ENCODE measurements at regions not wholly inside any gene's neighbourhood (a gene's known extent, or its start where the extent isn't known, plus 50 kb on each side); places are given as distances from the start of the nearest gene placed in this dataset.
"Not testable (repeated sequence)": the region's sequence is repeated elsewhere in the genome, so short reads cannot be mapped to it uniquely, and the experiment has no call there.

GRCh38 chr2:87470381-87471380 is 277.2 kb upstream of the PLGLB2 start:
- H3K36me3 Mint-ChIP-seq (ENCODE audit: insufficient read depth, unreplicated experiment); CTCF ChIA-PET; H3K4me3 Mint-ChIP-seq (ENCODE audit: low read depth, unreplicated experiment); H3K9me3 Mint-ChIP-seq (ENCODE audit: low read depth, unreplicated experiment); BruUV-seq (replicated peaks); H3K27ac Mint-ChIP-seq (ENCODE audit: unreplicated experiment); DNase-seq; intact Hi-C loops (cut with micrococcal nuclease; ENCODE audit: unreplicated experiment); H3K27me3 Mint-ChIP-seq (ENCODE audit: unreplicated experiment); H3K4me1 Mint-ChIP-seq (ENCODE audit: low read depth, unreplicated experiment): not testable (repeated sequence)

GRCh38 chr2:87471478-87471877 is 276.4 kb upstream of the PLGLB2 start:
- CTCF ChIA-PET; BruUV-seq (replicated peaks); intact Hi-C loops (cut with micrococcal nuclease; ENCODE audit: unreplicated experiment); H3K4me3 Mint-ChIP-seq (ENCODE audit: low read depth, unreplicated experiment); H3K27me3 Mint-ChIP-seq (ENCODE audit: unreplicated experiment); H3K27ac Mint-ChIP-seq (ENCODE audit: unreplicated experiment); H3K4me1 Mint-ChIP-seq (ENCODE audit: low read depth, unreplicated experiment); H3K36me3 Mint-ChIP-seq (ENCODE audit: insufficient read depth, unreplicated experiment); H3K9me3 Mint-ChIP-seq (ENCODE audit: low read depth, unreplicated experiment); DNase-seq: not testable (repeated sequence)

GRCh38 chr2:87476223-87476872 is 271.5 kb upstream of the PLGLB2 start:
- BruUV-seq (replicated peaks); CTCF ChIA-PET; H3K27me3 Mint-ChIP-seq (ENCODE audit: unreplicated experiment); H3K9me3 Mint-ChIP-seq (ENCODE audit: low read depth, unreplicated experiment); H3K4me3 Mint-ChIP-seq (ENCODE audit: low read depth, unreplicated experiment); H3K36me3 Mint-ChIP-seq (ENCODE audit: insufficient read depth, unreplicated experiment); intact Hi-C loops (cut with micrococcal nuclease; ENCODE audit: unreplicated experiment); DNase-seq: not testable (repeated sequence)
- peaks cover 10% of the 10 kb centered on the region for H3K4me1 Mint-ChIP-seq (ENCODE audit: low read depth, unreplicated experiment)
- H3K27ac Mint-ChIP-seq (ENCODE audit: unreplicated experiment) = peak overlapping the region; percentile 29

- H3K36me3 Mint-ChIP-seq (ENCODE audit: insufficient read depth, unreplicated experiment); BruUV-seq (replicated peaks); H3K9me3 Mint-ChIP-seq (ENCODE audit: low read depth, unreplicated experiment); H3K27me3 Mint-ChIP-seq (ENCODE audit: unreplicated experiment); H3K4me3 Mint-ChIP-seq (ENCODE audit: low read depth, unreplicated experiment); CTCF ChIA-PET; DNase-seq; intact Hi-C loops (cut with micrococcal nuclease; ENCODE audit: unreplicated experiment): not testable (repeated sequence)
- Mint-ChIP-seq H3K4me1 (ENCODE audit: low read depth, unreplicated experiment) (peaks cover 10% of the 10 kb centered on the region), H3K27ac (ENCODE audit: unreplicated experiment) (peak overlapping the region; percentile 29)
Observed at GRCh38 chr2:87476936-87477335, 271.0 kb upstream of the PLGLB2 start.

DNA sequence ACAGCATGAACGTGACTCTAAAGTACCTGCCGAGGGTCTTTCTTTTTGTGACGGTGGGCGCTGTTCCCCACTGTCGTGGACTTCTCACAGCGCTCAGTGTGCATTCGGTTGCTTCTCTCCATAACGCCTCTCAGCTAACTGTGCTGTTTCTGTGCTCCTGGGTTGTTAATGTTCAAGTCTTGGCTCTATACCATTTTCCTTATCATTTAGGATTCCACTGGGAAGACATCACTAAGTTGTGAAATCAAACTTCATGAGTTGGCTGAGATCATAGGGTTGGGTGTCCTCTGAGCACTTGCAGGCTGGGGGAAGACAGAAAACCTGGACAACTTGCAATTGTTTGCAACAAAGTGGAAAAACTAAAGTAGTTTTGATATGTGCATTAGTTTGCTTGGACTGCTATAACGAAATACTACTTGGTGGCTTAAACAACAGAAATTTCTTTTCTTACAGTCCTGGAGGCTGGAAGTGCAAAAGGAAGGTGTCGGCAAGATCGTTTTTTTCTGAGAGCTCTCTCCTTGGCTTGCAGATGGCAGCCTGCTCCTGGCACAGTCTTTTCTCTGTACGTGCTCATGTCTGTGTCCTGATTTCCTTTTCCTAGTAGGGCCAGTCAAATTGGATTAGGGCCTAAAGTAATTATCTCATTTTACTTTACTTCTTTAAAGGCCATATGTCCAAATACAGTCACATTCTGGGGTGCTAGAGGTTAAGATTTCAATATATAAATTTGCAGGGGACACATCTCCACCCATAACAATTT is 270.0 kb upstream of the PLGLB2 start:
- intact Hi-C loops (cut with micrococcal nuclease; ENCODE audit: unreplicated experiment); H3K27me3 Mint-ChIP-seq (ENCODE audit: unreplicated experiment); H3K36me3 Mint-ChIP-seq (ENCODE audit: insufficient read depth, unreplicated experiment); H3K4me3 Mint-ChIP-seq (ENCODE audit: low read depth, unreplicated experiment); H3K27ac Mint-ChIP-seq (ENCODE audit: unreplicated experiment); CTCF ChIA-PET; DNase-seq; BruUV-seq (replicated peaks); H3K9me3 Mint-ChIP-seq (ENCODE audit: low read depth, unreplicated experiment): not testable (repeated sequence)
- peaks cover 19% of the 10 kb centered on the region for H3K4me1 Mint-ChIP-seq (ENCODE audit: low read depth, unreplicated experiment)

DNA sequence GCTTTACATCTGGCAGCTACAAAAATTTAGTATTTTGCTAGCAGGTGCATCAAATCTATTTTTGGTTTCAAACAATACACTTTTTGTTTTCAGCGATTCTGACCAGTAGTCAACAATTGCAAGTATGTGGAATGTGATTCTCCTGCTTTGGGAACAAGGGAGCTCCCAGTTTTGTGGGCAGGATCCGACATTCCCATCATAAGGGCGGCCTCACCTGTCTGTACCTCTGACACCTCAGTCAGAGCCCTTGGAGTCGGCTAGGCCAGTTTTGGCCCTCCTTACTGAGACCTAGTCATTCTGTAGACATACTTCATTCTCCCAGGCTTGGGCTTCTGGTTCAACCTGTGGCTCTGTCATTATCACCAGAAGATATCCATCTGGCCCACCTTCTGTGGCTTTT is 269.0 kb upstream of the PLGLB2 start:
- H3K27ac Mint-ChIP-seq (ENCODE audit: unreplicated experiment); H3K27me3 Mint-ChIP-seq (ENCODE audit: unreplicated experiment); DNase-seq; H3K9me3 Mint-ChIP-seq (ENCODE audit: low read depth, unreplicated experiment); H3K4me3 Mint-ChIP-seq (ENCODE audit: low read depth, unreplicated experiment); intact Hi-C loops (cut with micrococcal nuclease; ENCODE audit: unreplicated experiment); BruUV-seq (replicated peaks); CTCF ChIA-PET; H3K36me3 Mint-ChIP-seq (ENCODE audit: insufficient read depth, unreplicated experiment): not testable (repeated sequence)
- peaks cover 27% of the 10 kb centered on the region for H3K4me1 Mint-ChIP-seq (ENCODE audit: low read depth, unreplicated experiment)

GRCh38 chr2:87483093-87483680 is 264.7 kb upstream of the PLGLB2 start:
- not testable (repeated sequence) for H3K4me3 Mint-ChIP-seq (ENCODE audit: low read depth, unreplicated experiment)

DNA sequence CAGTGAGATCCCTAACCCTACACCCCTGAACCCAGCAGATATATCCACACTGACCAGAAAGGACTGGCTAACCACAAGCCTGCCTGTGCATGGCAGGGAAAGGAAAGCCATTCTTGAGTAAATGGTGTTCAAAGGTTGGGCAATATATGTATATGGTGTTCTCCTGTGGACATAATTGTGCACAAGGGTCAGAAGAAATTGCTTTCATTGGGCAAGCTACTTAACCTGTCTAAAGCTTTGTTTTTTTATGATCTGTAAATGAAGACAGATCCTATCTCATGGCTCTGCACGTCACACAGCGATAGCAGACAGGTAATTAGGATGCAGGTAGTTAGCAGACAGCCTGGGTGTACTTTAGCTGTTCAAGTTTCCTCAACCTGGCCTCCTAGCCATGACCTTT is 263.5 kb upstream of the PLGLB2 start:
- H3K4me1 Mint-ChIP-seq (ENCODE audit: low read depth, unreplicated experiment) = peaks cover 17% of the 10 kb centered on the region
- H3K9me3 Mint-ChIP-seq (ENCODE audit: low read depth, unreplicated experiment); BruUV-seq (replicated peaks); H3K27me3 Mint-ChIP-seq (ENCODE audit: unreplicated experiment); H3K27ac Mint-ChIP-seq (ENCODE audit: unreplicated experiment); H3K4me3 Mint-ChIP-seq (ENCODE audit: low read depth, unreplicated experiment); DNase-seq; H3K36me3 Mint-ChIP-seq (ENCODE audit: insufficient read depth, unreplicated experiment); CTCF ChIA-PET; intact Hi-C loops (cut with micrococcal nuclease; ENCODE audit: unreplicated experiment): not testable (repeated sequence)

More at GRCh38 chr2:87483093-87483680, 264.7 kb upstream of the PLGLB2 start:
- CTCF ChIA-PET; intact Hi-C loops (cut with micrococcal nuclease; ENCODE audit: unreplicated experiment); H3K36me3 Mint-ChIP-seq (ENCODE audit: insufficient read depth, unreplicated experiment); BruUV-seq (replicated peaks); H3K27me3 Mint-ChIP-seq (ENCODE audit: unreplicated experiment); H3K9me3 Mint-ChIP-seq (ENCODE audit: low read depth, unreplicated experiment): not testable (repeated sequence)
- peaks cover 17% of the 10 kb centered on the region for H3K4me1 Mint-ChIP-seq (ENCODE audit: low read depth, unreplicated experiment)
- H3K27ac Mint-ChIP-seq (ENCODE audit: unreplicated experiment) = peak overlapping the region; percentile 58
- peak; percentile 67 for DNase-seq

GRCh38 chr2:87485455-87485854 is 262.4 kb upstream of the PLGLB2 start:
- H3K9me3 Mint-ChIP-seq (ENCODE audit: low read depth, unreplicated experiment); CTCF ChIA-PET; DNase-seq; H3K4me3 Mint-ChIP-seq (ENCODE audit: low read depth, unreplicated experiment); H3K27me3 Mint-ChIP-seq (ENCODE audit: unreplicated experiment); H3K27ac Mint-ChIP-seq (ENCODE audit: unreplicated experiment); BruUV-seq (replicated peaks); intact Hi-C loops (cut with micrococcal nuclease; ENCODE audit: unreplicated experiment); H3K36me3 Mint-ChIP-seq (ENCODE audit: insufficient read depth, unreplicated experiment): not testable (repeated sequence)
- peaks cover 17% of the 10 kb centered on the region for H3K4me1 Mint-ChIP-seq (ENCODE audit: low read depth, unreplicated experiment)

All from Calu3 (cell line).